NB4 (cell line): ENCODE measurements at regions not wholly inside any gene's neighbourhood (a gene's known extent, or its start where the extent isn't known, plus 50 kb on each side); places are given as distances from the start of the nearest gene placed in this dataset.

ENCODE experiments used
- DNase-seq: peaks from one replicate; pipeline ENCODE4 v3.0.0; 2010; ENCODE audit warnings: low read depth
- H3K4me3 ChIP-seq: one replicate; pipeline ENCODE4 v1.5.1; 2011; ENCODE audit warnings: mild to moderate bottlenecking, low read depth, low read length, moderate library complexity
- MYC ChIP-seq: IDR thresholded peaks from 2 replicates; pipeline ENCODE4 v1.6.1; 2011; ENCODE audit warnings: low read depth, low read length
- POLR2A ChIP-seq: IDR thresholded peaks from 2 replicates; pipeline ENCODE4 v1.6.1; 2011; ENCODE audit warnings: mild to moderate bottlenecking; ENCODE audit not compliant: insufficient read length; ENCODE audit errors: extremely low read depth
- TF ChIP-seq, protein P1 (sequence below): IDR thresholded peaks from 2 replicates; pipeline ENCODE4 v1.6.1; 2011; ENCODE audit warnings: low read depth, low read length
- TF ChIP-seq, protein P2 (sequence below): IDR thresholded peaks from one replicate; pipeline ENCODE4 v1.5.1; 2012; ENCODE audit warnings: low read depth, low read length

GRCh38 chr6:74060354-74060753, 364.4 kb downstream of the CD109 start:
- DNase-seq = no peak
- H3K4me3 ChIP-seq = no peak overlapping the region
- TF ChIP-seq MYC = no peak
- TF ChIP-seq, protein P1, sequence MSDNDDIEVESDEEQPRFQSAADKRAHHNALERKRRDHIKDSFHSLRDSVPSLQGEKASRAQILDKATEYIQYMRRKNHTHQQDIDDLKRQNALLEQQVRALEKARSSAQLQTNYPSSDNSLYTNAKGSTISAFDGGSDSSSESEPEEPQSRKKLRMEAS = no peak
- TF ChIP-seq, protein P2, sequence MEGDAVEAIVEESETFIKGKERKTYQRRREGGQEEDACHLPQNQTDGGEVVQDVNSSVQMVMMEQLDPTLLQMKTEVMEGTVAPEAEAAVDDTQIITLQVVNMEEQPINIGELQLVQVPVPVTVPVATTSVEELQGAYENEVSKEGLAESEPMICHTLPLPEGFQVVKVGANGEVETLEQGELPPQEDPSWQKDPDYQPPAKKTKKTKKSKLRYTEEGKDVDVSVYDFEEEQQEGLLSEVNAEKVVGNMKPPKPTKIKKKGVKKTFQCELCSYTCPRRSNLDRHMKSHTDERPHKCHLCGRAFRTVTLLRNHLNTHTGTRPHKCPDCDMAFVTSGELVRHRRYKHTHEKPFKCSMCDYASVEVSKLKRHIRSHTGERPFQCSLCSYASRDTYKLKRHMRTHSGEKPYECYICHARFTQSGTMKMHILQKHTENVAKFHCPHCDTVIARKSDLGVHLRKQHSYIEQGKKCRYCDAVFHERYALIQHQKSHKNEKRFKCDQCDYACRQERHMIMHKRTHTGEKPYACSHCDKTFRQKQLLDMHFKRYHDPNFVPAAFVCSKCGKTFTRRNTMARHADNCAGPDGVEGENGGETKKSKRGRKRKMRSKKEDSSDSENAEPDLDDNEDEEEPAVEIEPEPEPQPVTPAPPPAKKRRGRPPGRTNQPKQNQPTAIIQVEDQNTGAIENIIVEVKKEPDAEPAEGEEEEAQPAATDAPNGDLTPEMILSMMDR = no peak
- no peak for TF ChIP-seq POLR2A

DNA sequence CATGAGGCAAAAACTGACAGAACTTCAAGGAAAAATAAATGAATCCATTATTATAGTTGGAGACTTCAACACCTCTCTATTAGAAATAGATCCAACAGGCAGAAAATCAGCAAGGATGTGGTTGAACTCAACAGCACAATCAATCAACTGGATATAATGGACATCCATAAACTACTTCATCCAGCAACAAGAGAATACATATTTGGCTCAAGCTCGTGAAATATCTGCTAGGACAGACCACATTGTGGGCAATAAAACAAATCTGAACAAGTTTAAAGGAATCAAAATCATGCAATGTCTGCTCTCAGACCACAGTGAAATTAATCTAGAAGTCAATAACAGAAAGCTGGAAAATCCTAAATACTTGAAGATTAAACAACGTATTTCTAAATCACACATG, 362.6 kb downstream of the CD109 start:
- TF ChIP-seq, protein P1 = no peak
- TF ChIP-seq POLR2A (no peak), MYC (no peak)
- TF ChIP-seq, protein P2 = no peak
- DNase-seq = no peak
- no peak overlapping the region for H3K4me3 ChIP-seq

DNA sequence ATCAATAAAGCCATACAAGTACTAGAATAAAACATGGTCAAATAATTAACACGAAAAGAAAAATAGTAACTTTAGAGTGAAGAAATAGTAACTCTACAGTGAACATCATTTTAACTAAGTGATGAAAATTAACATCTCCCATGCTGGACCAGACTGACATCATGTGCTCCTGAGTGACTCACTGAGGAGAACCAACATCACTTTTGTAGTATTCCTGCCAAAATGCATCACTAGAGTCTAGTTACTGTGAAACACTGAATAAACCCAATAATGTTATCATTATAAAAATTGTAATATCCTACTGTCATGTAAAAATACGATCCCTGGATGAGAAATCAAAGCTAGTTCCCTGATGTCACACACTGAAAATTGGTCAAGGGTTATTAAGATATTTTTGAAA, 361.3 kb downstream of the CD109 start:
- TF ChIP-seq, protein P1 = no peak
- no peak overlapping the region for H3K4me3 ChIP-seq
- DNase-seq = no peak

DNA sequence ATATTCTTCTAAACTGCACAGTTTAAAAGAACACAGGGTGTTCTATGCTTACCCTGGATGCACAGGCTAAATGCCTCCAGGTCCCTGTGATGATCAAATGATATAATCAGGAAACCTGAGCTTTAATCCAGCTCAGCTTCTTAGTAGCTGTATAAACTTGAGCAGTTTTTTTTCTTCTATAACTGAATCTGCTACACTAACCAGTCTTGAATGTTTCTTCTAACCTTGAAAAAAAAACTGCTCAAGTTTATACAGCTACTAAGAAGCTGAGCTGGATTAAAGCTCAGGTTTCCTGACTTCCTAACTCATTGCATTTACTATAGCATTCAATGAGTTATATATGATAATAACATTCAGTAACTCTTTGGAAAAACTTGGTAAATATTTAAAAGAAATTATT, 358.2 kb downstream of the CD109 start:
- TF ChIP-seq, protein P2 = no peak
- TF ChIP-seq, protein P1 = no peak
- TF ChIP-seq POLR2A = no peak
- TF ChIP-seq MYC = no peak
- DNase-seq = no peak
- no peak overlapping the region for H3K4me3 ChIP-seq

- DNase-seq = no peak
- H3K4me3 ChIP-seq = no peak overlapping the region
- TF ChIP-seq MYC = no peak
- TF ChIP-seq, protein P2 = no peak
- TF ChIP-seq, protein P1 = no peak
Observed at GRCh38 chr6:74050921-74051320, 354.9 kb downstream of the CD109 start.

- H3K4me3 ChIP-seq = no peak overlapping the region
- no peak for DNase-seq
- TF ChIP-seq POLR2A = no peak
- TF ChIP-seq, protein P2 = no peak
- TF ChIP-seq, protein P1 = no peak
- no peak for TF ChIP-seq MYC
Observed at GRCh38 chr6:74048387-74048786, 352.4 kb downstream of the CD109 start.
